CD4-positive, alpha-beta T cell treated with Interleukin-10 for 1 hour (primary cell): ENCODE measurements at regions not wholly inside any gene's neighbourhood (a gene's known extent, or its start where the extent isn't known, plus 50 kb on each side); places are given as distances from the start of the nearest gene placed in this dataset.
"Not testable (repeated sequence)": the region's sequence is repeated elsewhere in the genome, so short reads cannot be mapped to it uniquely, and the experiment has no call there.

ENCODE experiments used
- DNase-seq: peaks from one replicate; pipeline ENCODE4 v3.0.0-alpha.2; 2020

GRCh38 chr5:100379254-100379858 lies 155.8 kb upstream of the FAM174A start:
- not testable (repeated sequence) for DNase-seq

GRCh38 chr5:100364757-100365478 lies 170.3 kb upstream of the FAM174A start:
- DNase-seq = not testable (repeated sequence)

GRCh38 chr5:100364343-100364742 lies 170.8 kb upstream of the FAM174A start:
- not testable (repeated sequence) for DNase-seq

- DNase-seq = not testable (repeated sequence)
Observed at GRCh38 chr5:100359998-100360397, 175.2 kb upstream of the FAM174A start.

GRCh38 chr5:100346269-100346668 lies 188.9 kb upstream of the FAM174A start:
- not testable (repeated sequence) for DNase-seq

- DNase-seq = not testable (repeated sequence)
Observed at GRCh38 chr5:100341485-100341884, 193.7 kb upstream of the FAM174A start.

- DNase-seq = no peak
Observed at GRCh38 chr5:100322483-100322882, 212.7 kb upstream of the FAM174A start.

- no peak for DNase-seq
Observed at GRCh38 chr5:100319885-100320284, 215.3 kb upstream of the FAM174A start.

- DNase-seq = no peak
Observed at GRCh38 chr5:100313657-100314056, 221.5 kb upstream of the FAM174A start.

GRCh38 chr5:100311806-100312205 lies 223.4 kb upstream of the FAM174A start:
- DNase-seq = no peak

- no peak for DNase-seq
Observed at GRCh38 chr5:100306000-100306399, 229.2 kb upstream of the FAM174A start.

- DNase-seq = no peak
Observed at GRCh38 chr5:100303216-100303615, 232.0 kb upstream of the FAM174A start.

- DNase-seq = no peak
Observed at GRCh38 chr5:100299261-100299660, 235.9 kb upstream of the FAM174A start.

- DNase-seq = no peak
Observed at GRCh38 chr5:100276071-100276470, 259.1 kb upstream of the FAM174A start.

GRCh38 chr5:100275631-100276030 lies 259.5 kb upstream of the FAM174A start:
- DNase-seq = no peak

- DNase-seq = no peak
Observed at GRCh38 chr5:100273846-100274580, 261.2 kb upstream of the FAM174A start.

- no peak for DNase-seq
Observed at GRCh38 chr5:100270023-100270771, 265.0 kb upstream of the FAM174A start.

GRCh38 chr5:100260968-100261367 lies 274.2 kb upstream of the FAM174A start:
- DNase-seq = no peak

GRCh38 chr5:100252944-100253343 lies 282.2 kb upstream of the FAM174A start:
- no peak for DNase-seq

- DNase-seq = no peak
Observed at GRCh38 chr5:100252037-100252436, 283.1 kb upstream of the FAM174A start.

GRCh38 chr5:100249884-100250269 lies 285.3 kb upstream of the FAM174A start:
- no peak for DNase-seq

GRCh38 chr5:100249211-100249883 lies 285.8 kb upstream of the FAM174A start:
- no peak for DNase-seq

GRCh38 chr5:100232736-100233135 lies 302.4 kb upstream of the FAM174A start:
- no peak for DNase-seq
